ENCODE measurements at regions not wholly inside any gene's neighbourhood (a gene's known extent, or its start where the extent isn't known, plus 50 kb on each side); places are given as distances from the start of the nearest gene placed in this dataset.

DNA sequence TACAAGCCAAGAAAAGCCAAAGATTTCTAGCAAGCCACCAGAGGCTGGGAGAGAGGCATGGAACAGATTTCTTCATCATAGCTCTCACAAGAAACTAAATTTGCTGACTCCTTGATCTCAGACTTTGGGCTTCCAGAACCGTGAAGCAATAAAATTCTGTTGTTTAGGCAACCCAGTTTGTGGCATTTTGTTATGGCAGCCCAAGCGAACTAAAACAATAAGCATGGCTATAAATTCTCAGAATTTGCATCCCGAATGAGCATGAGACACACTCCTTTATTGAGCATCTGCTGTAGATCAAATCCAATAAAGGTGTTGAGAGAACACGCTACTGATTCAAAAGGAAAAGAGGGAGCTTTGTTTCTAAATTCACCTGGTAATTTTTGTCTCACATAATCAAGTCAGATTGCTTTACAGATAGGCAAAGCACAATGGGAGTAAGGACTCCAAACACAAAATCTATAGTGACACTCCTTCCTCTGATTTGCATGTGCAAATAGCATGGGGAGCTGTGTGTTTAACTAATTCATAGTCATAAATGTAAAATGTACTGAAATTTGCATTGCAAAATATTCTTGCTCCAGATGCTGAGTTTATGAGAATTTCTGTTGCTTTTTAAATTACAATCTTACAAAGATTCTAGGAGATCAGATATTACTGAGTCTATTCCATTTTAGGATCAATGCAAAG, 308.7 kb downstream of the MED10 start:
- Histone ChIP-seq H3K4me3 (ENCODE audit: low read length) (no peak overlapping the region), H4K20me1 (ENCODE audit: control insufficient read depth, insufficient read depth, low read depth, low read length) (no peaks in the 10 kb centered on the region), H3K27ac (ENCODE audit: low read depth, low read length) (no peak overlapping the region), H3K9me3 (ENCODE audit: control insufficient read depth, insufficient read depth, low read length) (no peaks in the 10 kb centered on the region; the same call in 1 of the 2 replicates), H3K4me1 (ENCODE audit: control insufficient read depth, low read length) (no peaks in the 10 kb centered on the region), H3K27me3 (ENCODE audit: control insufficient read depth, low read length) (no peaks in the 10 kb centered on the region), H3K79me2 (ENCODE audit: control insufficient read depth, low read length) (no peaks in the 10 kb centered on the region), H3K36me3 (ENCODE audit: control insufficient read depth, low read length) (no peaks in the 10 kb centered on the region), H3F3A (ENCODE audit: control insufficient read depth, insufficient read depth) (no peaks in the 10 kb centered on the region), H3K4me2 (ENCODE audit: low read length) (no peak overlapping the region), H3K9me2 (replicated peaks; ENCODE audit: control insufficient read depth, low read length) (no peaks in the 10 kb centered on the region)
- no peak for TF ChIP-seq EZH2phosphoT487 (IDR thresholded peaks at IDR 0.05; ENCODE audit: borderline replicate concordance, low read length)
- TF ChIP-seq, protein P1, sequence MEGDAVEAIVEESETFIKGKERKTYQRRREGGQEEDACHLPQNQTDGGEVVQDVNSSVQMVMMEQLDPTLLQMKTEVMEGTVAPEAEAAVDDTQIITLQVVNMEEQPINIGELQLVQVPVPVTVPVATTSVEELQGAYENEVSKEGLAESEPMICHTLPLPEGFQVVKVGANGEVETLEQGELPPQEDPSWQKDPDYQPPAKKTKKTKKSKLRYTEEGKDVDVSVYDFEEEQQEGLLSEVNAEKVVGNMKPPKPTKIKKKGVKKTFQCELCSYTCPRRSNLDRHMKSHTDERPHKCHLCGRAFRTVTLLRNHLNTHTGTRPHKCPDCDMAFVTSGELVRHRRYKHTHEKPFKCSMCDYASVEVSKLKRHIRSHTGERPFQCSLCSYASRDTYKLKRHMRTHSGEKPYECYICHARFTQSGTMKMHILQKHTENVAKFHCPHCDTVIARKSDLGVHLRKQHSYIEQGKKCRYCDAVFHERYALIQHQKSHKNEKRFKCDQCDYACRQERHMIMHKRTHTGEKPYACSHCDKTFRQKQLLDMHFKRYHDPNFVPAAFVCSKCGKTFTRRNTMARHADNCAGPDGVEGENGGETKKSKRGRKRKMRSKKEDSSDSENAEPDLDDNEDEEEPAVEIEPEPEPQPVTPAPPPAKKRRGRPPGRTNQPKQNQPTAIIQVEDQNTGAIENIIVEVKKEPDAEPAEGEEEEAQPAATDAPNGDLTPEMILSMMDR (IDR thresholded peaks at IDR 0.05; ENCODE audit: low read depth, low read length, poor library complexity, severe bottlenecking), result no peak

DNA sequence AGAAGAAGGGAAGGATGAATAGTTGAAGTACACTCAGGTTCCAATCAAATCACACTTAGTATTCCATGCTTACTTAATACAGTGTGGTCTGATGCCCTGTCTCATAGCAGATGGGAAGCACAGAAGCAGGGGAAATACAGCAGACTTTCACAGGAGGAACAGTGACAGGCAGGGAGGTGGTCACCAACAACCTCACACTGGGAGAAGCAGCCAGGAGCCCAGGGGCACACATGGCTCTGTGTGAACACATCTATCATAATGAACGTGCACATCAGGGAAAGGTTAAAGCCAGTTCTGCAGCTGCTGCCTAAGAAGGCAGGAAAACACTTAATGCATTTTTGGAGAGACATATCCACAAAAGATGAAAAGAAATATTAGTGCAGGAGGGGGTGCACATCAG, 312.3 kb downstream of the MED10 start:
- Histone ChIP-seq H3K4me3 (ENCODE audit: low read length) (no peak overlapping the region), H3K4me2 (ENCODE audit: low read length) (no peak overlapping the region), H3K9me3 (ENCODE audit: control insufficient read depth, insufficient read depth, low read length) (no peaks in the 10 kb centered on the region), H3K27ac (ENCODE audit: low read depth, low read length) (no peak overlapping the region), H4K20me1 (ENCODE audit: control insufficient read depth, insufficient read depth, low read depth, low read length) (no peaks in the 10 kb centered on the region), H3K4me1 (ENCODE audit: control insufficient read depth, low read length) (no peaks in the 10 kb centered on the region), H3F3A (ENCODE audit: control insufficient read depth, insufficient read depth) (no peaks in the 10 kb centered on the region), H3K27me3 (ENCODE audit: control insufficient read depth, low read length) (no peaks in the 10 kb centered on the region), H3K79me2 (ENCODE audit: control insufficient read depth, low read length) (no peaks in the 10 kb centered on the region), H3K9me2 (replicated peaks; ENCODE audit: control insufficient read depth, low read length) (no peaks in the 10 kb centered on the region), H3K36me3 (ENCODE audit: control insufficient read depth, low read length) (no peaks in the 10 kb centered on the region)
- TF ChIP-seq, protein P1 (IDR thresholded peaks at IDR 0.05; ENCODE audit: low read depth, low read length, poor library complexity, severe bottlenecking), result no peak
- TF ChIP-seq EZH2phosphoT487 (IDR thresholded peaks at IDR 0.05; ENCODE audit: borderline replicate concordance, low read length), result no peak

DNA sequence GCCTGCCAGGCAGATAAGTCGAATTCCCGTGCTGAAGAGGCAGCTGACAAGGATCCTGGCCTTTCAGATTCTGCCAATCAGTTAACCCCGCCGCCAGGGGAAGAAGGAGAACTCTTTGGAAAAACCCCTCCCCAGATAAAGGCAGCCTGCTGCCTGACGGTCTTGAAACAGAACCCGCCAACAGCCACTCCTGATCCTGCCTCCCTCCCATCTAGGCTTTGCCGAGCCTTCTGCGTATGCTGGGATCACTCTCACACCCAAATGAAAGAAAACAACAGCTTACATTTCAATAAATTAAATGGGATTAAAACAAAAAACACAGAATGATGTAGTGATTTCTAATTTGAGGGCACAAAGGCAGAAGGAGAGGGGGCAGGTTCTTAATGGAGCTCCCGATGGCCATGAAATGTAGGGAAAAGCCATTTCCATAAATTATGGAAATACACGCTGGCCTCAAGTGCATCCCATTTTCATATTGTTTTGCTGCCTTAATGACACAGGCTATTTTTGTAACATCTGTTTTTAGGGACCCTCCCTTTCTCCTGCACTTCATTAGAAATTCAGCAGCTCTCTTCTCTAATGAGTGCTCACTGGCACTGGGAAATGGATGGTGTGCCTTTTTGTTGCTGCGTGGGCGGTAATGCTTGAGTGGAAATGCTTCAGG, 319.1 kb downstream of the MED10 start:
- no peaks in the 10 kb centered on the region for H3K79me2 ChIP-seq (ENCODE audit: control insufficient read depth, low read length)
- H3K27me3 ChIP-seq (ENCODE audit: control insufficient read depth, low read length), result no peaks in the 10 kb centered on the region

More for the DNA sequence above, 319.1 kb downstream of the MED10 start:
- Histone ChIP-seq H3K4me1 (ENCODE audit: control insufficient read depth, low read length) (no peaks in the 10 kb centered on the region), H3K4me3 (ENCODE audit: low read length) (no peak overlapping the region), H3F3A (ENCODE audit: control insufficient read depth, insufficient read depth) (no peaks in the 10 kb centered on the region), H3K9me3 (ENCODE audit: control insufficient read depth, insufficient read depth, low read length) (no peaks in the 10 kb centered on the region), H3K4me2 (ENCODE audit: low read length) (no peak overlapping the region), H4K20me1 (ENCODE audit: control insufficient read depth, insufficient read depth, low read depth, low read length) (no peaks in the 10 kb centered on the region), H3K36me3 (ENCODE audit: control insufficient read depth, low read length) (no peaks in the 10 kb centered on the region), H3K27ac (ENCODE audit: low read depth, low read length) (no peak overlapping the region), H3K9me2 (replicated peaks; ENCODE audit: control insufficient read depth, low read length) (no peaks in the 10 kb centered on the region)
- TF ChIP-seq, protein P1 (IDR thresholded peaks at IDR 0.05; ENCODE audit: low read depth, low read length, poor library complexity, severe bottlenecking), result no peak
- TF ChIP-seq EZH2phosphoT487 (IDR thresholded peaks at IDR 0.05; ENCODE audit: borderline replicate concordance, low read length), result no peak

Data from DOHH2 (cell line).